ENCODE measurements at regions not wholly inside any gene's neighbourhood (a gene's known extent, or its start where the extent isn't known, plus 50 kb on each side); places are given as distances from the start of the nearest gene placed in this dataset.

DNA sequence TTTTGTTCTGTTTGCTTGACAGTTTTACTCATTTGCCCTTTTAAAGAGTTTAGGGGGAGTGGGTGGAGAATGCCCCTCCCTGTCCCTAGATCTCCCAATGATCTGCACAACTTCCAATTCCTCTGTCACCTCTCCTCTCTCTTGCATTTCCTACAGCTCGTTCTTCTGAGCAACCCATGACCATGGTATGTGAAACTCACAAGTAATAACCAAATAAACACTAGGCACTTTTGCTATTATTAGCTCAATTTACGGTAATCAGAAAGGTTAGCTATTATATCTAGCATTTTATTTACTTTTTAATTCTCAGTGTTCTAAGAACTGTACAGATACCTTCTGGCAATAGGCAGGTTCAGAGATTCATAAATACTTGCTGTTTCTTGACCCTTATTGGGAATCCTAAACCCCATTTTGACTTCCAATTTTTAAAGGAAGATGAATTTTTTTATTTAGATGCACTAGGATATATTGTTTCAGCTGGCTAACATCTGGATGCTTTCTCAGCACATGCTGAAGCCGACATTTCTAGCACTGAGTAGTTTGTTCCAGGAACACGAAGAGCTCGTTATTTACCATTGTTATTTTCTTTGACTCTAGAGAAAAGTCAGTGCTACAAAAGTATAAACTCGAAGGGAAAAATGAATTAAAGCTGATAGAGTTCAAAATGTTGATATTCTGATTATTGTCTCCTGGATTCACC lies 194.7 kb upstream of the TLL1 start:
- no peaks in the 10 kb centered on the region for H3K27me3 ChIP-seq
- no peaks in the 10 kb centered on the region for H3K36me3 ChIP-seq (replicated peaks in 1 of 2; ENCODE audit: insufficient read depth in 1 of 2, low read depth in 2 of 2)
- intact Hi-C loops (cut with DNase I), result no loop called here
- H3K27ac ChIP-seq, result peak overlapping the region in 1 of 4 donors; percentile 18
- ATAC-seq, result peak; percentile 30
- DNase-seq, result peak in 2 of 4 donors; percentile 13 to 18
- TF ChIP-seq POLR2A (IDR thresholded peaks at IDR 0.05) (no peak), CTCF (IDR thresholded peaks at IDR 0.05) (no peak)
- H3K4me1 ChIP-seq, result no peaks in the 10 kb centered on the region
- no peaks in the 10 kb centered on the region for H3K9me3 ChIP-seq
- H3K4me3 ChIP-seq, result no peak overlapping the region
- 35 to 39% methylated on average over 6 of the region's 6 CpGs for WGBS, 2 donors

- Histone ChIP-seq H3K27ac (no peak overlapping the region), H3K27me3 (no peaks in the 10 kb centered on the region), H3K9me3 (no peaks in the 10 kb centered on the region), H3K4me3 (no peak overlapping the region), H3K36me3 (replicated peaks in 1 of 2; ENCODE audit: insufficient read depth in 1 of 2, low read depth in 2 of 2) (no peaks in the 10 kb centered on the region), H3K4me1 (no peaks in the 10 kb centered on the region)
- ATAC-seq, result no peak
- DNase-seq, result no peak
- WGBS, 2 donors, result 74 to 100% methylated on average over 1 of the region's 1 CpG
- TF ChIP-seq POLR2A (IDR thresholded peaks at IDR 0.05), result no peak
- TF ChIP-seq CTCF (IDR thresholded peaks at IDR 0.05), result no peak
- intact Hi-C loops (cut with DNase I), result no loop called here
These were observed 194.1 kb upstream of the TLL1 start for GRCh38 chr4:165678936-165679325.

GRCh38 chr4:165680821-165681220 lies 192.2 kb upstream of the TLL1 start:
- 92 to 97% methylated on average over 5 of the region's 5 CpGs for WGBS, 2 donors
- Histone ChIP-seq H3K9me3 (no peaks in the 10 kb centered on the region), H3K27ac (no peak overlapping the region), H3K36me3 (replicated peaks in 1 of 2; ENCODE audit: insufficient read depth in 1 of 2, low read depth in 2 of 2) (no peaks in the 10 kb centered on the region), H3K4me1 (no peaks in the 10 kb centered on the region), H3K4me3 (no peak overlapping the region), H3K27me3 (no peaks in the 10 kb centered on the region)
- DNase-seq, result no peak
- intact Hi-C loops (cut with DNase I), result no loop called here
- no peak for ATAC-seq
- TF ChIP-seq POLR2A (IDR thresholded peaks at IDR 0.05) (no peak), CTCF (IDR thresholded peaks at IDR 0.05) (no peak)

DNA sequence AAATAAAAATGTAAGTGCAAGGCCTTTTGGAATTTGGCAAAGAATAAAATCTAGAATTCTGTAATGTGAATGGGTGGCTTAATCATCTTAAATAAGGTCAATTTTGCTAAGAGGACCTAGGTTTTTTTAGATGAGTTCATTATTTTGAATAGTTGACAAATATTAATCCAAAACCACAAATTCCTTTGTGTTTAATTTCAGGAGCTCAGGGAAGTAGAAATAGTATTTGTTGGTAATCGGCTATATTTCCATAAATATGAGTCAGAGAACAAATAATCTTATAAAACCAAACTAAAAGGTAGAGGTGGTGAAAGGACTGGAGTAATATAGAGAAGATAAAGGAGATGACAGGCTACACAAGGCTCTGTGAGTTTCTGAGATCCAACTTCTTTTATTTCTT lies 190.4 kb upstream of the TLL1 start:
- Histone ChIP-seq H3K36me3 (replicated peaks in 1 of 2; ENCODE audit: insufficient read depth in 1 of 2, low read depth in 2 of 2) (no peaks in the 10 kb centered on the region), H3K27me3 (no peaks in the 10 kb centered on the region), H3K9me3 (no peaks in the 10 kb centered on the region), H3K4me1 (no peaks in the 10 kb centered on the region), H3K27ac (no peak overlapping the region), H3K4me3 (no peak overlapping the region)
- intact Hi-C loops (cut with DNase I), result no loop called here
- ATAC-seq, result no peak
- DNase-seq, result no peak
- no peak for TF ChIP-seq CTCF (IDR thresholded peaks at IDR 0.05)
- TF ChIP-seq POLR2A (IDR thresholded peaks at IDR 0.05), result no peak
- WGBS, 2 donors, result 42 to 71% methylated on average over 1 of the region's 1 CpG

DNA sequence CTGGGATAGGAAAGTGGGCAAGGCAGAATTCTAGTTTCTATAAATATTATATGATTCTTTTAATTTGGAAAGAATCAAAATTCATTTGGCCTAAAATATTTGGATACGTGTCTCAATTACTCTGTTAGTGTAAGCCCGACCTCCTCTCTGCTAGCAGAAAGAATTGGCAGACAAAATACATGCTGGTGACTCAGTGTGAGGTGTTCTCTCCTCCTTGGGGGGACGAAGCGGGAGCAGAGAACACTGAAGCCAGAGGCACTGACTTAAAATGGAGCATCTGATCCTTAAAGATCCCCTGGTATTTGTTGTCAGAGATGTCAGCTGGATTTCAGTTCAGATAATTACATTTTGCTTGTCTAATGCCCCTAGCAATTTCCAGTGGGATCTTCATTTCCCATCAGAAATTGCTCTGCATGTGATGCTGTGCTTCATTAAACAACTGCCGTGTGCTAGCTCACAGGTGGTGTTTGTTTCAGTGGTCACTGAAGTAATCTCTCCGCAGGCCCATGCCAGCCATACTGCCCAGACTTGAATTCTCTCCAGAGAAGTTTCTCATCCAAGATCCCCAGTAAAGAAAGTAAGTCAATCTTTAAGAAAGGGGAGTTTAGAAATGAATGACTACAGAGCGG lies 188.7 kb upstream of the TLL1 start:
- DNase-seq (no peak), ATAC-seq (no peak)
- WGBS, 2 donors, result 80 to 91% methylated on average over 7 of the region's 7 CpGs
- intact Hi-C loops (cut with DNase I), result no loop called here
- no peak overlapping the region for H3K27ac ChIP-seq
- H3K4me3 ChIP-seq, result no peak overlapping the region
- TF ChIP-seq CTCF (IDR thresholded peaks at IDR 0.05), result no peak
- TF ChIP-seq POLR2A (IDR thresholded peaks at IDR 0.05), result no peak
- H3K27me3 ChIP-seq, result no peaks in the 10 kb centered on the region
- H3K36me3 ChIP-seq (replicated peaks in 1 of 2; ENCODE audit: insufficient read depth in 1 of 2, low read depth in 2 of 2), result no peaks in the 10 kb centered on the region
- H3K9me3 ChIP-seq, result no peaks in the 10 kb centered on the region
- H3K4me1 ChIP-seq, result no peaks in the 10 kb centered on the region
